ENCODE measurements at regions not wholly inside any gene's neighbourhood (a gene's known extent, or its start where the extent isn't known, plus 50 kb on each side); places are given as distances from the start of the nearest gene placed in this dataset.
"Not testable (repeated sequence)": the region's sequence is repeated elsewhere in the genome, so short reads cannot be mapped to it uniquely, and the experiment has no call there.

- Mint-ChIP-seq H3K4me3 (no peak overlapping the region), H3K36me3 (no peaks in the 10 kb centered on the region), H3K27me3 (ENCODE audit: low read depth in 3 of 3) (peaks cover 0 to 4% (median 0%) of the 10 kb centered on the region in 3 donors), H3K9me3 (peaks cover 1 to 6% (median 3%) of the 10 kb centered on the region in 7 donors), H3K4me1 (no peaks in the 10 kb centered on the region), H3K27ac (no peak overlapping the region)
- Histone ChIP-seq H4K20me1 (ENCODE audit: insufficient read depth, low read length) (no peaks in the 10 kb centered on the region), H2AFZ (ENCODE audit: insufficient read depth, low read depth, low read length, poor library complexity, severe bottlenecking) (no peak overlapping the region), H3K79me2 (ENCODE audit: insufficient read depth, low read length) (no peaks in the 10 kb centered on the region), H3K36me3 (replicated peaks in 1 of 2; ENCODE audit: control insufficient read depth in 1 of 2, insufficient read depth in 2 of 2, low read length in 2 of 2) (no peaks in the 10 kb centered on the region), H3K4me2 (replicated peaks; ENCODE audit: extremely low read depth, low read length, poor library complexity, severe bottlenecking) (no peak overlapping the region), H3K4me3 (replicated peaks in 1 of 3; ENCODE audit: low read depth in 2 of 3, low read length in 3 of 3) (no peak overlapping the region), H3K9me3 (replicated peaks in 1 of 2; ENCODE audit: control insufficient read depth in 1 of 2, insufficient read depth in 1 of 2, low read length in 2 of 2) (no peaks in the 10 kb centered on the region), H3K27me3 (ENCODE audit: control insufficient read depth in 2 of 2, insufficient read depth in 2 of 2, low read length in 2 of 2) (no peaks in the 10 kb centered on the region), H3K4me1 (ENCODE audit: control insufficient read depth in 1 of 2, insufficient read depth in 2 of 2, low read length in 2 of 2) (no peaks in the 10 kb centered on the region), H3K27ac (ENCODE audit: low read depth in 1 of 2, low read length in 2 of 2) (no peak overlapping the region), H3K9ac (ENCODE audit: insufficient read depth, low read length, poor library complexity, severe bottlenecking) (no peak overlapping the region)
- intact Hi-C loops (cut with micrococcal nuclease) = no loop called here
- DNase-seq = no peak
- TF ChIP-seq CTCF (IDR thresholded peaks at IDR 0.05) = peak; percentile 43
Observed at GRCh38 chr12:40446385-40446784, 221.6 kb downstream of the LRRK2 start.

GRCh38 chr12:40448523-40448922, 223.7 kb downstream of the LRRK2 start:
- intact Hi-C loops (cut with micrococcal nuclease); H3K36me3 Mint-ChIP-seq; H3K27ac ChIP-seq (ENCODE audit: low read depth in 1 of 2, low read length in 2 of 2); H3K79me2 ChIP-seq (ENCODE audit: insufficient read depth, low read length); DNase-seq; H3K4me3 Mint-ChIP-seq; H4K20me1 ChIP-seq (ENCODE audit: insufficient read depth, low read length); H3K9me3 ChIP-seq (replicated peaks in 1 of 2; ENCODE audit: control insufficient read depth in 1 of 2, insufficient read depth in 1 of 2, low read length in 2 of 2); H3K27ac Mint-ChIP-seq; H3K9ac ChIP-seq (ENCODE audit: insufficient read depth, low read length, poor library complexity, severe bottlenecking); H3K9me3 Mint-ChIP-seq; H3K4me2 ChIP-seq (replicated peaks; ENCODE audit: extremely low read depth, low read length, poor library complexity, severe bottlenecking); H3K27me3 ChIP-seq (ENCODE audit: control insufficient read depth in 2 of 2, insufficient read depth in 2 of 2, low read length in 2 of 2); H3K4me1 Mint-ChIP-seq; H3K4me1 ChIP-seq (ENCODE audit: control insufficient read depth in 1 of 2, insufficient read depth in 2 of 2, low read length in 2 of 2); H2AFZ ChIP-seq (ENCODE audit: insufficient read depth, low read depth, low read length, poor library complexity, severe bottlenecking); H3K4me3 ChIP-seq (replicated peaks in 1 of 3; ENCODE audit: low read depth in 2 of 3, low read length in 3 of 3); H3K36me3 ChIP-seq (replicated peaks in 1 of 2; ENCODE audit: control insufficient read depth in 1 of 2, insufficient read depth in 2 of 2, low read length in 2 of 2); H3K27me3 Mint-ChIP-seq (ENCODE audit: low read depth in 3 of 3): not testable (repeated sequence)
- no CpG with 5 or more reads among the region's 1 CpG for WGBS (ENCODE audit: insufficient coverage)

All from CD14-positive monocyte (primary cell).